GM12801 (cell line): ENCODE measurements at regions not wholly inside any gene's neighbourhood (a gene's known extent, or its start where the extent isn't known, plus 50 kb on each side); places are given as distances from the start of the nearest gene placed in this dataset.

ENCODE experiments used
- CTCF ChIP-seq: IDR thresholded peaks from one replicate; pipeline ENCODE4 v1.5.1; 2011; ENCODE audit warnings: control low read depth; ENCODE audit not compliant: insufficient read length; ENCODE audit errors: extremely low read depth

DNA sequence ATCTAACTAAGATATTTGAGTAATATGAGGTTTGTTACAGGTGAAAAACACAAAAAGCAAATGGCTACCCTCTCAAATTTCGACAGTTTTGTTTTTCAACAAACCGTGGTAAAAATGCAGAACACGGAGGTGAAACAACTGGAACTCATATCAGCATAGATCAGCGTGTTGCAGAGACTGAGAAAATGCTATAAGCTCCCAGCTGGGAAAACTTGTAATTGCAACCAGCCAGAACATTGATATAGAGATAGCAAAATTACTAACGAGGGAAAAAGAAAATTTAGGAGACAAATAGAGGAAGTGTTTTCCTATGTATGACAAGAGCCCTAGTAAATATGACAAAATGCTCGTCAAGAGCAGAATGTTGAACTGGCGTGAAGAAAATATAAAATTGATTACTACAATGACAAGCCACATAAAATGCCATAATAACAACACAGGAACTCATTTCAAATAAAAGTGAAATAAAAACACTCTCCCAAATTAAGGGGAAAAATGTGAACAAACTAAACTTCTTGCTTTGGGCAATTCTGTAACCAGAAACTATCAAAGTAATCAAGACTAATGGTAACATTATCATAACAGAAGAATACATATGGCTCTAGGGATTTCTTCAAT is 1989.8 kb downstream of the EFNA5 start:
- TF ChIP-seq CTCF = no peak

DNA sequence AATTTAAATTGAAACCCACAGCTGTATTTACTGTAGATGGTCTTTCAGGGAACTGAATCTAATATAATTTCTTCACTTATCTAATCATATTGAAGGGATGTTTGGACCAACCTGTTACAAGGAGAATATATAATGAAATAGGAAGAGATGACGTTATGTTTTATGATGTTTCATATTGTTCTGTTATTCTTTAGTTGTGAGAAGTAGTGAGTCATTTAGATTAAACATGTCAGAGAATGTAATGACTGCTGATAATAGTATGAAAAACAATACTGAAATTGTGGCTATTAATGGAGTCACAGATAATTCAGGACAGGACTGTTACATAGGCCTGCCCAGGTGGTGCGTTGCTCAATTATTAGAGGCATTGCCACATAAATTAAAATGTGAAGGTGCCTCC is 1993.4 kb downstream of the EFNA5 start:
- TF ChIP-seq CTCF = no peak

GRCh38 chr5:105670596-105670995 is 2000.1 kb downstream of the EFNA5 start:
- no peak for TF ChIP-seq CTCF

DNA sequence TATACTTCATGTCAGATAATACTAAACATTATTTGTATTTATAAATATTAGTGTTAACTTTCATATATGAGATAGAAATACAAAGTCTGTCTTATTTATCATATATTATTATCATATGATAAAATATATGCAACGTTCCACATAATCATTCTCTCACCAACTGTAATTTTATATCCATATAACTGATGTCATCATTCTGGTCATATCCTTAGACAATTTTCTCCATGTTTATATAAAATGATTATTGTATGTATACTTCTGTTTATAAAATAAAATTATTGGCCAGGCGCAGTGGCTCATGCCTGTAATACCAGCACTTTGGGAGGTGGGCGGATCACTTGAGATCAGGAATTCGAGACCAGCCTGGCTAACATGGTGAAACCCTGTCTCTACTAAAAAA is 2007.1 kb downstream of the EFNA5 start:
- no peak for TF ChIP-seq CTCF

GRCh38 chr5:105659396-105659795 is 2011.3 kb downstream of the EFNA5 start:
- TF ChIP-seq CTCF = no peak

- no peak for TF ChIP-seq CTCF
These were observed 2030.4 kb downstream of the EFNA5 start for GRCh38 chr5:105640328-105640727.

GRCh38 chr5:105639511-105639910 is 2031.2 kb downstream of the EFNA5 start:
- TF ChIP-seq CTCF = no peak
